Endothelial cell of umbilical vein (primary cell): ENCODE measurements at regions not wholly inside any gene's neighbourhood (a gene's known extent, or its start where the extent isn't known, plus 50 kb on each side); places are given as distances from the start of the nearest gene placed in this dataset.

Experiments used
- BruUV-seq: library from RNA; stranded (reverse); fragments of 400-500 nt; replicated peaks from 2 replicates; lab custom pipeline; 2021; lab: Mats Ljungman, UMichigan
- CTCF ChIA-PET: fragments of 300-600, 350-600 bp; sonication (Branson Sonifier 250); formaldehyde crosslinking; loops from one replicate; lab custom pipeline; 2021; ENCODE audit warnings: antibody characterized with exemption, inconsistent platforms; lab: Charles Lee
- POLR2A ChIA-PET: fragments of 300-600, 350-600 bp; sonication (Branson Sonifier 250); formaldehyde crosslinking; loops from one replicate; lab custom pipeline; 2021; ENCODE audit warnings: antibody characterized with exemption, inconsistent platforms; lab: Charles Lee
- DNase-seq: peaks from one replicate; pipeline ENCODE4 v3.0.0-alpha.2; 2011; ENCODE audit warnings: low read depth, low spot score
- FAIRE-seq: peaks from 2 replicates; lab custom pipeline; 2011; peaks lifted over from hg19 to GRCh38; lab: Jason Lieb, UNC
- H2AFZ ChIP-seq: 2 replicates; pipeline ENCODE4 v1.6.0; 2012; ENCODE audit warnings: low read depth, low read length, control low read depth, inconsistent platforms
- H3K27ac ChIP-seq: 2 replicates; pipeline ENCODE4 v1.5.1; 2011; ENCODE audit warnings: low read depth, mild to moderate bottlenecking, control low read depth, low read length, moderate library complexity; ENCODE audit not compliant: insufficient read depth
- H3K27me3 ChIP-seq, 2 experiments: 2 replicates each; pipeline versions ENCODE4 v1.6.0 to v1.6.1; 2011; ENCODE audit warnings: low read length in 2 of 2, mixed read lengths in 1 of 2; ENCODE audit not compliant: control insufficient read depth in 2 of 2, insufficient read depth in 2 of 2
- H3K36me3 ChIP-seq, 2 experiments: 2 replicates in 1 of 2; 3 replicates in 1 of 2; pipeline ENCODE4 v1.5.1; 2011; ENCODE audit warnings: low read length in 2 of 2, mild to moderate bottlenecking in 1 of 2, moderate library complexity in 1 of 2; ENCODE audit not compliant: control insufficient read depth in 2 of 2, insufficient read depth in 2 of 2; ENCODE audit errors: extremely low read depth in 1 of 2
- H3K4me1 ChIP-seq: 3 replicates; pipeline ENCODE4 v1.5.1; 2011; ENCODE audit warnings: mild to moderate bottlenecking, low read length; ENCODE audit not compliant: control insufficient read depth, insufficient read depth; ENCODE audit errors: extremely low read depth
- H3K4me2 ChIP-seq: 2 replicates; pipeline ENCODE4 v1.6.1; 2011; ENCODE audit warnings: low read length, control low read depth, mixed read lengths; ENCODE audit not compliant: insufficient read depth
- H3K4me3 ChIP-seq, 3 experiments: fragments of 200-600 bp in 1 of 3; sonication (generic), shearing (Covaris generic) in 1 of 3; replicated peaks in 1 of 3; 2 replicates each; pipeline ENCODE4 v1.5.1; 2011 to 2016; ENCODE audit warnings: control low read depth in 3 of 3, low read length in 3 of 3, mild to moderate bottlenecking in 2 of 3, inconsistent platforms in 1 of 3, low read depth in 1 of 3, moderate library complexity in 1 of 3; ENCODE audit not compliant: insufficient read depth in 1 of 3
- H3K79me2 ChIP-seq: 2 replicates; pipeline ENCODE4 v1.6.0; 2012; ENCODE audit warnings: low read length, inconsistent platforms; ENCODE audit not compliant: control insufficient read depth, insufficient read depth
- H3K9ac ChIP-seq: replicated peaks from 2 replicates; pipeline ENCODE3; 2011; ENCODE audit warnings: low read length, control low read depth; ENCODE audit not compliant: insufficient read depth; ENCODE audit errors: extremely low read depth
- H3K9me1 ChIP-seq: replicated peaks from 3 replicates; pipeline ENCODE4 v1.6.0; 2011; ENCODE audit warnings: mild to moderate bottlenecking, low read length; ENCODE audit not compliant: control insufficient read depth, insufficient read depth; ENCODE audit errors: extremely low read depth
- H3K9me3 ChIP-seq: replicated peaks from 2 replicates; pipeline ENCODE4 v1.5.1; 2012; ENCODE audit warnings: low read length, inconsistent platforms; ENCODE audit not compliant: control insufficient read depth, insufficient read depth
- H4K20me1 ChIP-seq: replicated peaks from 2 replicates; pipeline ENCODE3; 2011; ENCODE audit warnings: mild to moderate bottlenecking, low read length; ENCODE audit not compliant: control insufficient read depth, insufficient read depth; ENCODE audit errors: extremely low read depth
- EZH2 ChIP-seq: IDR thresholded peaks from 2 replicates; pipeline ENCODE4 v1.6.1; 2012; ENCODE audit warnings: borderline replicate concordance, low read depth, mild to moderate bottlenecking, moderate library complexity, low read length, inconsistent platforms; ENCODE audit not compliant: severe bottlenecking
- FOS ChIP-seq: IDR thresholded peaks from 2 replicates; pipeline ENCODE4 v1.6.1; 2011; ENCODE audit warnings: mild to moderate bottlenecking, low read length, moderate library complexity, borderline replicate concordance; ENCODE audit not compliant: insufficient read depth
- GATA2 ChIP-seq: IDR thresholded peaks from 2 replicates; pipeline ENCODE4 v1.7.0; 2011; ENCODE audit warnings: low read depth, mild to moderate bottlenecking, moderate library complexity, mixed read lengths, low read length; ENCODE audit not compliant: insufficient read length, insufficient read depth
- JUN ChIP-seq: IDR thresholded peaks from 2 replicates; pipeline ENCODE4 v1.6.1; 2011; ENCODE audit warnings: borderline replicate concordance, low read depth; ENCODE audit not compliant: insufficient read length, insufficient read depth
- MYC ChIP-seq: IDR thresholded peaks from one replicate; pipeline ENCODE4 v1.6.1; 2011; ENCODE audit warnings: mild to moderate bottlenecking, low read depth, low read length
- POLR2A ChIP-seq: IDR thresholded peaks from 2 replicates; pipeline ENCODE4 v1.6.1; 2012; ENCODE audit warnings: low read depth, mild to moderate bottlenecking, control low read depth, low read length
- POLR2AphosphoS5 ChIP-seq: IDR thresholded peaks from 2 replicates; pipeline ENCODE4 v1.6.1; 2012; ENCODE audit warnings: low read depth, mild to moderate bottlenecking, control low read depth, low read length, moderate library complexity; ENCODE audit not compliant: insufficient read depth
- dilution Hi-C: fragments of 300-500 bp; cut with MboI; formaldehyde crosslinking; loops from one replicate; pipeline ENCODE4 v1.15.0; 2019; ENCODE audit warnings: low sequenced_read_pairs; ENCODE audit not compliant: extremely low pct_ligation_motif_present
- intact Hi-C: fragments of 100-400 bp; cut with micrococcal nuclease; formaldehyde crosslinking; loops from one replicate; pipeline ENCODE4 v1.10.0; 2022
- TF ChIP-seq, protein P1 (sequence below): IDR thresholded peaks from 2 replicates; pipeline ENCODE4 v1.6.1; 2011; ENCODE audit not compliant: insufficient read depth, insufficient read length
- TF ChIP-seq, protein P2 (sequence below), 2 donors: IDR thresholded peaks; 1 replicate in 1 of 2; 2 replicates in 1 of 2; pipeline ENCODE4 v1.5.1; 2011; ENCODE audit warnings: low read length in 2 of 2, mild to moderate bottlenecking in 2 of 2, moderate library complexity in 2 of 2, control low read depth in 1 of 2, inconsistent platforms in 1 of 2, low read depth in 1 of 2; ENCODE audit not compliant: insufficient read depth in 1 of 2; ENCODE audit errors: extremely low read depth in 1 of 2

DNA sequence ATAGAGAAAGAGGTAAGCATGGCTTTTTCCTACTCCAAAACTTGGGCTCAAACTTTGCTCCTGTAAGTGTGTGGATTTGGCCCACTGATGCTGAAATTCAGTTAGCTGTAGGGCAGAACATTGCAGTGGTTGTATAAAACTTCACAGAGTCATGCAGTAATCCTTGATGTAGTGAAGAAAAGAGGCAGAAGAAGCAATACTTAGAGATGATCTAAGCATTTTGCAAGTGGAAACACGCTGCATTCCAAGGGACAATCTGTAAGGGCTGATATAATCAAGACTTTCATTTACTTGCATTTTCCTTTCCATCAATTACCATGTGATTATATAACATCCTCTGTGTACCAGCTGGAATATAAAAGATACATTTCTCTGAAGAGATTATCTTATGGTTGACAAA is 338.8 kb downstream of the DNAJB9 start:
- no peak overlapping the region for H3K4me2 ChIP-seq
- H3K9me1 ChIP-seq = no peaks in the 10 kb centered on the region
- H3K27me3 ChIP-seq = no peaks in the 10 kb centered on the region
- TF ChIP-seq EZH2 (no peak), GATA2 (no peak), POLR2A (no peak), JUN (no peak), MYC (no peak), FOS (no peak), POLR2AphosphoS5 (no peak)
- TF ChIP-seq, protein P1, sequence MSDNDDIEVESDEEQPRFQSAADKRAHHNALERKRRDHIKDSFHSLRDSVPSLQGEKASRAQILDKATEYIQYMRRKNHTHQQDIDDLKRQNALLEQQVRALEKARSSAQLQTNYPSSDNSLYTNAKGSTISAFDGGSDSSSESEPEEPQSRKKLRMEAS = no peak
- TF ChIP-seq, protein P2, sequence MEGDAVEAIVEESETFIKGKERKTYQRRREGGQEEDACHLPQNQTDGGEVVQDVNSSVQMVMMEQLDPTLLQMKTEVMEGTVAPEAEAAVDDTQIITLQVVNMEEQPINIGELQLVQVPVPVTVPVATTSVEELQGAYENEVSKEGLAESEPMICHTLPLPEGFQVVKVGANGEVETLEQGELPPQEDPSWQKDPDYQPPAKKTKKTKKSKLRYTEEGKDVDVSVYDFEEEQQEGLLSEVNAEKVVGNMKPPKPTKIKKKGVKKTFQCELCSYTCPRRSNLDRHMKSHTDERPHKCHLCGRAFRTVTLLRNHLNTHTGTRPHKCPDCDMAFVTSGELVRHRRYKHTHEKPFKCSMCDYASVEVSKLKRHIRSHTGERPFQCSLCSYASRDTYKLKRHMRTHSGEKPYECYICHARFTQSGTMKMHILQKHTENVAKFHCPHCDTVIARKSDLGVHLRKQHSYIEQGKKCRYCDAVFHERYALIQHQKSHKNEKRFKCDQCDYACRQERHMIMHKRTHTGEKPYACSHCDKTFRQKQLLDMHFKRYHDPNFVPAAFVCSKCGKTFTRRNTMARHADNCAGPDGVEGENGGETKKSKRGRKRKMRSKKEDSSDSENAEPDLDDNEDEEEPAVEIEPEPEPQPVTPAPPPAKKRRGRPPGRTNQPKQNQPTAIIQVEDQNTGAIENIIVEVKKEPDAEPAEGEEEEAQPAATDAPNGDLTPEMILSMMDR (IDR thresholded peaks at IDR 0.05; ENCODE audit: extremely low read depth in 1 of 2, insufficient read depth in 1 of 2, low read depth in 1 of 2, low read length in 2 of 2) = no peak
- no peaks in the 10 kb centered on the region for H3K79me2 ChIP-seq
- ChIA-PET CTCF (no interaction called here), POLR2A (no interaction called here)
- dilution Hi-C loops = no loop called here
- no peak for FAIRE-seq
- no peak for DNase-seq
- no peaks in the 10 kb centered on the region for H4K20me1 ChIP-seq
- H3K36me3 ChIP-seq = no peaks in the 10 kb centered on the region
- no TSS peak for BruUV-seq
- no peaks in the 10 kb centered on the region for H3K9me3 ChIP-seq
- intact Hi-C loops = no loop called here
- no peak overlapping the region for H3K4me3 ChIP-seq
- H2AFZ ChIP-seq = no peak overlapping the region
- H3K4me1 ChIP-seq = no peaks in the 10 kb centered on the region
- H3K9ac ChIP-seq = no peak overlapping the region
- H3K27ac ChIP-seq = no peak overlapping the region
